ENCODE measurements at regions not wholly inside any gene's neighbourhood (a gene's known extent, or its start where the extent isn't known, plus 50 kb on each side); places are given as distances from the start of the nearest gene placed in this dataset.
"Not testable (repeated sequence)": the region's sequence is repeated elsewhere in the genome, so short reads cannot be mapped to it uniquely, and the experiment has no call there.

GRCh38 chr5:165407352-165407751 is 1901.9 kb downstream of the MAT2B start:
- Mint-ChIP-seq H3K4me3 (no peak overlapping the region), H3K27ac (no peak overlapping the region), H3K27me3 (no peaks in the 10 kb centered on the region), H3K9me3 (peaks cover 8 to 11% of the 10 kb centered on the region in 2 donors), H3K36me3 (no peaks in the 10 kb centered on the region), H3K4me1 (no peaks in the 10 kb centered on the region)
- DNase-seq (no peak), ATAC-seq (replicated peaks) (no peak)

- no peak for DNase-seq
- Mint-ChIP-seq H3K27ac (no peak overlapping the region), H3K27me3 (no peaks in the 10 kb centered on the region), H3K9me3 (peaks cover 8 to 16% of the 10 kb centered on the region in 2 donors), H3K4me3 (no peak overlapping the region), H3K4me1 (no peaks in the 10 kb centered on the region), H3K36me3 (no peaks in the 10 kb centered on the region)
- ATAC-seq (replicated peaks) = no peak
Measured at GRCh38 chr5:165410476-165410875, 1905.1 kb downstream of the MAT2B start.

- not testable (repeated sequence) for ATAC-seq (replicated peaks); DNase-seq; H3K27me3 Mint-ChIP-seq; H3K27ac Mint-ChIP-seq; H3K4me1 Mint-ChIP-seq; H3K4me3 Mint-ChIP-seq; H3K36me3 Mint-ChIP-seq
- H3K9me3 Mint-ChIP-seq = peaks cover 8 to 15% of the 10 kb centered on the region in 2 donors
Measured at GRCh38 chr5:165411532-165411931, 1906.1 kb downstream of the MAT2B start.

- H3K9me3 Mint-ChIP-seq = peaks cover 0 to 2% of the 10 kb centered on the region in 2 donors
- no peak overlapping the region for H3K27ac Mint-ChIP-seq
- no peak overlapping the region for H3K4me3 Mint-ChIP-seq
- no peaks in the 10 kb centered on the region for H3K27me3 Mint-ChIP-seq
- ATAC-seq (replicated peaks) (no peak), DNase-seq (no peak)
- H3K36me3 Mint-ChIP-seq = no peaks in the 10 kb centered on the region
- no peaks in the 10 kb centered on the region for H3K4me1 Mint-ChIP-seq
Measured at GRCh38 chr5:165420493-165420892, 1915.1 kb downstream of the MAT2B start.

GRCh38 chr5:165423697-165424299 is 1918.4 kb downstream of the MAT2B start:
- no peak for ATAC-seq (replicated peaks)
- Mint-ChIP-seq H3K4me1 (no peaks in the 10 kb centered on the region), H3K27ac (no peak overlapping the region), H3K36me3 (no peaks in the 10 kb centered on the region), H3K4me3 (no peak overlapping the region), H3K9me3 (peaks cover 0 to 5% of the 10 kb centered on the region in 2 donors), H3K27me3 (no peaks in the 10 kb centered on the region)
- no peak for DNase-seq

GRCh38 chr5:165425594-165425993 is 1920.2 kb downstream of the MAT2B start:
- Mint-ChIP-seq H3K27me3 (no peaks in the 10 kb centered on the region), H3K4me1 (no peaks in the 10 kb centered on the region), H3K36me3 (no peaks in the 10 kb centered on the region), H3K27ac (no peak overlapping the region), H3K9me3 (peaks cover 0 to 5% of the 10 kb centered on the region in 2 donors), H3K4me3 (no peak overlapping the region)
- DNase-seq (no peak), ATAC-seq (replicated peaks) (no peak)

GRCh38 chr5:165448753-165449152 is 1943.3 kb downstream of the MAT2B start:
- no peaks in the 10 kb centered on the region for H3K36me3 Mint-ChIP-seq
- no peaks in the 10 kb centered on the region for H3K27me3 Mint-ChIP-seq
- DNase-seq = no peak
- ATAC-seq (replicated peaks) = no peak
- no peaks in the 10 kb centered on the region for H3K9me3 Mint-ChIP-seq
- H3K4me3 Mint-ChIP-seq = no peak overlapping the region
- H3K4me1 Mint-ChIP-seq = no peaks in the 10 kb centered on the region
- no peak overlapping the region for H3K27ac Mint-ChIP-seq

GRCh38 chr5:165457859-165458481 is 1952.6 kb downstream of the MAT2B start:
- peak in 1 of 2 donors; percentile 38 for ATAC-seq (replicated peaks)
- Mint-ChIP-seq H3K36me3 (no peaks in the 10 kb centered on the region), H3K27me3 (no peaks in the 10 kb centered on the region), H3K4me3 (no peak overlapping the region), H3K4me1 (no peaks in the 10 kb centered on the region), H3K27ac (no peak overlapping the region), H3K9me3 (no peaks in the 10 kb centered on the region)
- DNase-seq = no peak

- Mint-ChIP-seq H3K4me1 (no peaks in the 10 kb centered on the region), H3K36me3 (no peaks in the 10 kb centered on the region), H3K27me3 (no peaks in the 10 kb centered on the region), H3K27ac (no peak overlapping the region), H3K9me3 (no peaks in the 10 kb centered on the region), H3K4me3 (no peak overlapping the region)
- DNase-seq = no peak
- ATAC-seq (replicated peaks) = no peak
Measured at GRCh38 chr5:165459232-165459631, 1953.8 kb downstream of the MAT2B start.

GRCh38 chr5:165460911-165461310 is 1955.5 kb downstream of the MAT2B start:
- no peaks in the 10 kb centered on the region for H3K4me1 Mint-ChIP-seq
- no peak overlapping the region for H3K4me3 Mint-ChIP-seq
- no peak overlapping the region for H3K27ac Mint-ChIP-seq
- H3K27me3 Mint-ChIP-seq = no peaks in the 10 kb centered on the region
- peaks cover 3 to 7% of the 10 kb centered on the region in 2 donors for H3K9me3 Mint-ChIP-seq
- no peaks in the 10 kb centered on the region for H3K36me3 Mint-ChIP-seq
- DNase-seq (no peak), ATAC-seq (replicated peaks) (no peak)

GRCh38 chr5:165477546-165477945 is 1972.1 kb downstream of the MAT2B start:
- no peaks in the 10 kb centered on the region for H3K27me3 Mint-ChIP-seq
- H3K27ac Mint-ChIP-seq = no peak overlapping the region
- ATAC-seq (replicated peaks) = no peak
- no peak overlapping the region for H3K4me3 Mint-ChIP-seq
- H3K36me3 Mint-ChIP-seq = no peaks in the 10 kb centered on the region
- peaks cover 0 to 1% of the 10 kb centered on the region in 2 donors for H3K9me3 Mint-ChIP-seq
- no peak for DNase-seq
- no peaks in the 10 kb centered on the region for H3K4me1 Mint-ChIP-seq

GRCh38 chr5:165495829-165496380 is 1990.5 kb downstream of the MAT2B start:
- H3K27me3 Mint-ChIP-seq = no peaks in the 10 kb centered on the region
- H3K36me3 Mint-ChIP-seq = no peaks in the 10 kb centered on the region
- no peaks in the 10 kb centered on the region for H3K4me1 Mint-ChIP-seq
- H3K4me3 Mint-ChIP-seq = no peak overlapping the region
- ATAC-seq (replicated peaks) (no peak), DNase-seq (no peak)
- no peak overlapping the region for H3K27ac Mint-ChIP-seq
- no peaks in the 10 kb centered on the region for H3K9me3 Mint-ChIP-seq

- no peaks in the 10 kb centered on the region for H3K36me3 Mint-ChIP-seq
- no peaks in the 10 kb centered on the region for H3K4me1 Mint-ChIP-seq
- ATAC-seq (replicated peaks) (no peak), DNase-seq (no peak)
- H3K27me3 Mint-ChIP-seq = no peaks in the 10 kb centered on the region
- no peak overlapping the region for H3K27ac Mint-ChIP-seq
- no peaks in the 10 kb centered on the region for H3K9me3 Mint-ChIP-seq
- no peak overlapping the region for H3K4me3 Mint-ChIP-seq
Measured at GRCh38 chr5:165497707-165498106, 1992.3 kb downstream of the MAT2B start.

- no peaks in the 10 kb centered on the region for H3K4me1 Mint-ChIP-seq
- H3K36me3 Mint-ChIP-seq = no peaks in the 10 kb centered on the region
- H3K9me3 Mint-ChIP-seq = peaks cover 3 to 4% of the 10 kb centered on the region in 2 donors
- DNase-seq (no peak), ATAC-seq (replicated peaks) (no peak)
- H3K27ac Mint-ChIP-seq = no peak overlapping the region
- H3K27me3 Mint-ChIP-seq = no peaks in the 10 kb centered on the region
- no peak overlapping the region for H3K4me3 Mint-ChIP-seq
Measured at GRCh38 chr5:165502893-165503691, 1997.7 kb downstream of the MAT2B start.

- ATAC-seq (replicated peaks) = no peak
- Mint-ChIP-seq H3K27me3 (no peaks in the 10 kb centered on the region), H3K4me1 (no peaks in the 10 kb centered on the region), H3K4me3 (no peak overlapping the region), H3K36me3 (no peaks in the 10 kb centered on the region), H3K9me3 (peaks cover 8 to 14% of the 10 kb centered on the region in 2 donors), H3K27ac (no peak overlapping the region)
- DNase-seq = no peak
Measured at GRCh38 chr5:165504674-165505073, 1999.3 kb downstream of the MAT2B start.

All from stimulated activated naive B cell treated with anti-CD40 and anti-IgM and Interleukin-4, amounts not matched to agents 10 μg/mL and 1 μg/mL and 100 μg/mL, for 72 hours (primary cell).